ENCODE measurements at regions not wholly inside any gene's neighbourhood (a gene's known extent, or its start where the extent isn't known, plus 50 kb on each side); places are given as distances from the start of the nearest gene placed in this dataset.

DNA sequence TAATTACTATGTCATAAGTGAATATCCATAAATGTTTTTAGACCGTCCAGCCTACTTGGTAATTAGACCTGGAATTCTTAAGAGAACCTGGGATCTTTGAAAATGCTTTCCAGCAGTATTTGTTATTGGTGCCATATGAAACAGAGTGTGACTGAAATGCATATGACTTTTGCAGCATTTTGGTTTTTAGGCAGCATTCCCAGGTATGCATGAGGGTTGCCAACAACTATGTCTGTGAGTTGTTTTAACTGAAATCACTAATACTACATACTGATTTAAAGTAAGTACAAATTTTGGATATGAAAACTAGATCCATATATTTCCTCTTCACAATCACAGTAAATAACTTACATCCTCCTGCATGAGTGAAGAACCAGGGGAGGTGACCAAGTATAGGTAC, 437.7 kb upstream of the FAR2 start:
- TF ChIP-seq, protein P1, sequence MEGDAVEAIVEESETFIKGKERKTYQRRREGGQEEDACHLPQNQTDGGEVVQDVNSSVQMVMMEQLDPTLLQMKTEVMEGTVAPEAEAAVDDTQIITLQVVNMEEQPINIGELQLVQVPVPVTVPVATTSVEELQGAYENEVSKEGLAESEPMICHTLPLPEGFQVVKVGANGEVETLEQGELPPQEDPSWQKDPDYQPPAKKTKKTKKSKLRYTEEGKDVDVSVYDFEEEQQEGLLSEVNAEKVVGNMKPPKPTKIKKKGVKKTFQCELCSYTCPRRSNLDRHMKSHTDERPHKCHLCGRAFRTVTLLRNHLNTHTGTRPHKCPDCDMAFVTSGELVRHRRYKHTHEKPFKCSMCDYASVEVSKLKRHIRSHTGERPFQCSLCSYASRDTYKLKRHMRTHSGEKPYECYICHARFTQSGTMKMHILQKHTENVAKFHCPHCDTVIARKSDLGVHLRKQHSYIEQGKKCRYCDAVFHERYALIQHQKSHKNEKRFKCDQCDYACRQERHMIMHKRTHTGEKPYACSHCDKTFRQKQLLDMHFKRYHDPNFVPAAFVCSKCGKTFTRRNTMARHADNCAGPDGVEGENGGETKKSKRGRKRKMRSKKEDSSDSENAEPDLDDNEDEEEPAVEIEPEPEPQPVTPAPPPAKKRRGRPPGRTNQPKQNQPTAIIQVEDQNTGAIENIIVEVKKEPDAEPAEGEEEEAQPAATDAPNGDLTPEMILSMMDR (conservative IDR thresholded peaks at IDR 0.05; ENCODE audit: low read depth, low read length): no peak
- no peak for TF ChIP-seq EZH2 (IDR thresholded peaks at IDR 0.05; ENCODE audit: borderline replicate concordance, low read depth, low read length, poor library complexity, severe bottlenecking)
